Left lung (tissue), 4 donors: ENCODE measurements at regions not wholly inside any gene's neighbourhood (a gene's known extent, or its start where the extent isn't known, plus 50 kb on each side); places are given as distances from the start of the nearest gene placed in this dataset.

Experiments
- ATAC-seq: fragments of 200-7000 bp; cut with Tn5 transposase; one replicate; pipeline ENCODE4 v1.9.1; 2020; ENCODE audit warnings: moderate library complexity
- DNase-seq, 4 donors: peaks; one replicate each; pipeline ENCODE4 v3.0.0-alpha.2; 2013 to 2020
- H3K27ac ChIP-seq, 2 donors: fragments of 200-600 bp; sonication (generic) in 1 of 2; one replicate each; pipeline versions ENCODE4 v1.5.0 to v1.8.0; 2020 to 2021
- H3K27me3 ChIP-seq, 2 donors: fragments of 200-600 bp; sonication (generic) in 1 of 2; one replicate each; pipeline versions ENCODE4 v1.5.0 to v1.8.0; 2020 to 2021
- H3K36me3 ChIP-seq, 2 donors: fragments of 200-600 bp; sonication (generic) in 1 of 2; one replicate each; pipeline versions ENCODE4 v1.5.0 to v1.8.0; 2020 to 2021
- H3K4me1 ChIP-seq, 2 donors: fragments of 200-600 bp; one replicate each; pipeline ENCODE4 v1.8.0; 2021
- H3K4me3 ChIP-seq, 2 donors: fragments of 200-600 bp; sonication (generic) in 1 of 2; one replicate each; pipeline versions ENCODE4 v1.5.0 to v1.8.0; 2020 to 2021; ENCODE audit warnings: mild to moderate bottlenecking in 1 of 2
- H3K9me3 ChIP-seq, 2 donors: fragments of 200-600 bp; sonication (generic) in 1 of 2; one replicate each; pipeline versions ENCODE4 v1.5.0 to v1.8.0; 2020 to 2021
- CTCF ChIP-seq, 2 donors: fragments of 200-600 bp; sonication (generic) in 1 of 2; IDR thresholded peaks; one replicate each; pipeline versions ENCODE4 v1.5.0 to v1.8.0; 2021; ENCODE audit warnings: antibody characterized with exemption in 2 of 2
- intact Hi-C, 2 donors: fragments of 100-400 bp; cut with DNase I; formaldehyde crosslinking; loops; one replicate each; pipeline versions ENCODE4 v1.11.2 to v1.14.2; 2022
- donor health status: DM: no; HTN: yes; CAD: no.
- donor health status: DM: no; HTN: no; CAD: no.

- no peak for TF ChIP-seq CTCF (IDR thresholded peaks at IDR 0.05)
- Histone ChIP-seq H3K4me1 (no peaks in the 10 kb centered on the region), H3K4me3 (no peak overlapping the region), H3K27ac (no peak overlapping the region), H3K9me3 (no peaks in the 10 kb centered on the region), H3K36me3 (no peaks in the 10 kb centered on the region), H3K27me3 (no peaks in the 10 kb centered on the region)
- no peak for DNase-seq
- ATAC-seq, result no peak
- intact Hi-C loops, result no loop called here
Observed at GRCh38 chr12:126312457-126312856, 1247.2 kb downstream of the AACS start.

GRCh38 chr12:126316411-126316810 is 1251.2 kb downstream of the AACS start:
- no peak for TF ChIP-seq CTCF (IDR thresholded peaks at IDR 0.05)
- Histone ChIP-seq H3K4me1 (no peaks in the 10 kb centered on the region), H3K27ac (no peak overlapping the region), H3K4me3 (no peak overlapping the region), H3K9me3 (no peaks in the 10 kb centered on the region), H3K36me3 (no peaks in the 10 kb centered on the region), H3K27me3 (no peaks in the 10 kb centered on the region)
- ATAC-seq (no peak), DNase-seq (no peak)
- intact Hi-C loops, result no loop called here

- Histone ChIP-seq H3K27me3 (no peaks in the 10 kb centered on the region), H3K4me1 (no peaks in the 10 kb centered on the region), H3K36me3 (no peaks in the 10 kb centered on the region), H3K27ac (no peak overlapping the region), H3K4me3 (no peak overlapping the region), H3K9me3 (peaks cover 0 to 2% of the 10 kb centered on the region in 2 donors)
- no peak for TF ChIP-seq CTCF (IDR thresholded peaks at IDR 0.05)
- no peak for ATAC-seq
- peak in 2 of 4 donors; percentile 43 to 70 for DNase-seq
- intact Hi-C loops, result no loop called here
Observed at GRCh38 chr12:126337556-126338441, 1272.6 kb downstream of the AACS start.

- ATAC-seq (no peak), DNase-seq (no peak)
- H3K9me3 ChIP-seq, result peaks cover 0 to 7% of the 10 kb centered on the region in 2 donors
- H3K27ac ChIP-seq, result no peak overlapping the region
- no peaks in the 10 kb centered on the region for H3K4me1 ChIP-seq
- intact Hi-C loops, result no loop called here
- no peak overlapping the region for H3K4me3 ChIP-seq
- H3K27me3 ChIP-seq, result no peaks in the 10 kb centered on the region
- H3K36me3 ChIP-seq, result no peaks in the 10 kb centered on the region
- no peak for TF ChIP-seq CTCF (IDR thresholded peaks at IDR 0.05)
Observed at GRCh38 chr12:126342866-126343265, 1277.6 kb downstream of the AACS start.

GRCh38 chr12:126343321-126343720 is 1278.1 kb downstream of the AACS start:
- no peak overlapping the region for H3K27ac ChIP-seq
- TF ChIP-seq CTCF (IDR thresholded peaks at IDR 0.05), result no peak
- H3K4me1 ChIP-seq, result no peaks in the 10 kb centered on the region
- peak in 1 of 4 donors; percentile 17 for DNase-seq
- no peak overlapping the region for H3K4me3 ChIP-seq
- H3K9me3 ChIP-seq, result peaks cover 0 to 7% of the 10 kb centered on the region in 2 donors
- H3K36me3 ChIP-seq, result no peaks in the 10 kb centered on the region
- no peaks in the 10 kb centered on the region for H3K27me3 ChIP-seq
- intact Hi-C loops, result no loop called here
- no peak for ATAC-seq
